ENCODE measurements at regions not wholly inside any gene's neighbourhood (a gene's known extent, or its start where the extent isn't known, plus 50 kb on each side); places are given as distances from the start of the nearest gene placed in this dataset.

DNA sequence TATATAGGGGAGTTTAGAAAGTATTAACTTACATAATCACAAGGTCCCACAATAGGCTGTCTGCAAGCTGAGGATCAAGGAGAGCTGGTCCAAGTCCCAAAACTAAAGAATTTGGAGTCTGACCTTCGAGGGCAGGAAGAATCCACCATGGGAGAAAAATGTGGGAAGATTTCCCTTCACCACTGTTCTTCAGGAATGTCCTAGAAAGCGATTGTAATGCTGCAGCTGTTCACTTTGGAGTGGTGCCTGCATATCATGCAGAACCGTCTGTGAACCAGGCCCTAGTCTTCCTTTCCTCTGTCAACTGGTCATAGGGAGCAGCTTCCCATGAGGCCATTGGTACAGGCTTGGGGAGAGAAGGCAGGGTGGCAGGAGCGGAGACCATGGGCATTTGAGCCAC lies 497.9 kb upstream of the ARPP21 start:
- TF ChIP-seq POLR2A (IDR thresholded peaks at IDR 0.05; ENCODE audit: low read depth, low read length) (no peak), POLR2AphosphoS5 (IDR thresholded peaks at IDR 0.05; ENCODE audit: low read depth, low read length) (no peak), TAF1 (IDR thresholded peaks at IDR 0.05; ENCODE audit: low read depth, low read length) (no peak), SPI1 (IDR thresholded peaks at IDR 0.05; ENCODE audit: low read depth, low read length) (no peak), POU2F2 (IDR thresholded peaks at IDR 0.05; ENCODE audit: low read depth, low read length) (no peak)
